Prostate gland (tissue), 2 donors: ENCODE measurements at regions not wholly inside any gene's neighbourhood (a gene's known extent, or its start where the extent isn't known, plus 50 kb on each side); places are given as distances from the start of the nearest gene placed in this dataset.

Source experiments
- POLR2A ChIP-seq: fragments of 450-650 bp; IDR thresholded peaks from one replicate; pipeline ENCODE4 v1.6.1; 2016; ENCODE audit warnings: antibody characterized with exemption, mild to moderate bottlenecking
- POLR2AphosphoS5 ChIP-seq: sonication (generic); formaldehyde crosslinking; IDR thresholded peaks from one replicate; pipeline ENCODE4 v1.6.1; 2017; ENCODE audit warnings: antibody characterized with exemption
- TF ChIP-seq, protein P1 (sequence below), 4 experiments: fragments of 200-600 bp in 2 of 4; fragments of 450-650 bp in 2 of 4; sonication (generic) in 2 of 4; IDR thresholded peaks; 1 replicate in 3 of 4; 2 replicates in 1 of 4; pipeline ENCODE4 v1.5.1; 2016 to 2019; ENCODE audit warnings: antibody characterized with exemption in 4 of 4, mild to moderate bottlenecking in 2 of 4, moderate library complexity in 2 of 4

DNA sequence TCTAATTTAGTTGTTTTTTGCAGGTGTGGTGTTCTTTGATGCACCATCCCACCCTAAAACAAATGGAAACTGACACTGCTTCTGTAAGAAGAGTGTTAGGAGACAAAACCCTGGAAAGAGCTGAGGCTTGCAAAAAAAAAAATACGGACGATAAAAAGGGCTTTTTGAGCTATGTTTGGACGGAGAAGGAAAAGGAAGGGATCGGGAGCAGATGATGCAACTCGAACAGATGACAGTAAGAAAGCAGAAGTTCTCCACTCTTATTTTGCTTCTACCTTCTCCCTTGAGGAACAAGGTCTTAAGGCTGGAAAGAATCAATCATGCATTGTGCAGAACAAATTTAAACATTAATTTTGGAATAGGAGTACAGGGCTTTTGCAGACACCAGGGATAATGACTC lies 136.7 kb downstream of the MAF start:
- TF ChIP-seq POLR2A: no peak
- TF ChIP-seq, protein P1, sequence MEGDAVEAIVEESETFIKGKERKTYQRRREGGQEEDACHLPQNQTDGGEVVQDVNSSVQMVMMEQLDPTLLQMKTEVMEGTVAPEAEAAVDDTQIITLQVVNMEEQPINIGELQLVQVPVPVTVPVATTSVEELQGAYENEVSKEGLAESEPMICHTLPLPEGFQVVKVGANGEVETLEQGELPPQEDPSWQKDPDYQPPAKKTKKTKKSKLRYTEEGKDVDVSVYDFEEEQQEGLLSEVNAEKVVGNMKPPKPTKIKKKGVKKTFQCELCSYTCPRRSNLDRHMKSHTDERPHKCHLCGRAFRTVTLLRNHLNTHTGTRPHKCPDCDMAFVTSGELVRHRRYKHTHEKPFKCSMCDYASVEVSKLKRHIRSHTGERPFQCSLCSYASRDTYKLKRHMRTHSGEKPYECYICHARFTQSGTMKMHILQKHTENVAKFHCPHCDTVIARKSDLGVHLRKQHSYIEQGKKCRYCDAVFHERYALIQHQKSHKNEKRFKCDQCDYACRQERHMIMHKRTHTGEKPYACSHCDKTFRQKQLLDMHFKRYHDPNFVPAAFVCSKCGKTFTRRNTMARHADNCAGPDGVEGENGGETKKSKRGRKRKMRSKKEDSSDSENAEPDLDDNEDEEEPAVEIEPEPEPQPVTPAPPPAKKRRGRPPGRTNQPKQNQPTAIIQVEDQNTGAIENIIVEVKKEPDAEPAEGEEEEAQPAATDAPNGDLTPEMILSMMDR (IDR thresholded peaks at IDR 0.05): no peak
- TF ChIP-seq POLR2AphosphoS5: no peak
